Activated T-cell treated with anti-CD3 and anti-CD28 coated beads, Interleukin-2, amount 50 U/mL, for 72 hours (primary cell): ENCODE measurements at regions not wholly inside any gene's neighbourhood (a gene's known extent, or its start where the extent isn't known, plus 50 kb on each side); places are given as distances from the start of the nearest gene placed in this dataset.

Source experiments
- ATAC-seq, 2 donors: fragments of 150-1000 bp; cut with Tn5 transposase; replicated peaks in 1 of 2; 2 replicates each; pipeline ENCODE4 v1.10.0; 2021; ENCODE audit warnings: moderate library complexity in 2 of 2, mild to moderate bottlenecking in 1 of 2
- DNase-seq, 2 donors: peaks; one replicate each; pipeline ENCODE4 v3.0.0; 2021 to 2022; ENCODE audit warnings: mixed read lengths in 1 of 2
- H3K27ac Mint-ChIP-seq: one replicate; pipeline ENCODE4 v1.8.0; 2022; ENCODE audit warnings: mild to moderate bottlenecking, moderate library complexity, mixed read lengths
- H3K27me3 Mint-ChIP-seq: one replicate; pipeline ENCODE4 v1.8.0; 2022; ENCODE audit warnings: low read depth, mixed read lengths
- H3K36me3 Mint-ChIP-seq, 2 donors: one replicate each; pipeline ENCODE4 v1.8.0; 2022; ENCODE audit warnings: mixed read lengths in 2 of 2, mild to moderate bottlenecking in 1 of 2; ENCODE audit not compliant: insufficient read depth in 2 of 2
- H3K4me1 Mint-ChIP-seq: one replicate; pipeline ENCODE4 v1.8.0; 2022; ENCODE audit warnings: low read depth, mixed read lengths
- H3K4me3 Mint-ChIP-seq, 2 donors: one replicate each; pipeline ENCODE4 v1.8.0; 2022; ENCODE audit warnings: mild to moderate bottlenecking in 2 of 2, mixed read lengths in 2 of 2, moderate library complexity in 2 of 2
- H3K9me3 Mint-ChIP-seq, 2 donors: one replicate each; pipeline ENCODE4 v1.8.0; 2022; ENCODE audit warnings: mixed read lengths in 2 of 2

DNA sequence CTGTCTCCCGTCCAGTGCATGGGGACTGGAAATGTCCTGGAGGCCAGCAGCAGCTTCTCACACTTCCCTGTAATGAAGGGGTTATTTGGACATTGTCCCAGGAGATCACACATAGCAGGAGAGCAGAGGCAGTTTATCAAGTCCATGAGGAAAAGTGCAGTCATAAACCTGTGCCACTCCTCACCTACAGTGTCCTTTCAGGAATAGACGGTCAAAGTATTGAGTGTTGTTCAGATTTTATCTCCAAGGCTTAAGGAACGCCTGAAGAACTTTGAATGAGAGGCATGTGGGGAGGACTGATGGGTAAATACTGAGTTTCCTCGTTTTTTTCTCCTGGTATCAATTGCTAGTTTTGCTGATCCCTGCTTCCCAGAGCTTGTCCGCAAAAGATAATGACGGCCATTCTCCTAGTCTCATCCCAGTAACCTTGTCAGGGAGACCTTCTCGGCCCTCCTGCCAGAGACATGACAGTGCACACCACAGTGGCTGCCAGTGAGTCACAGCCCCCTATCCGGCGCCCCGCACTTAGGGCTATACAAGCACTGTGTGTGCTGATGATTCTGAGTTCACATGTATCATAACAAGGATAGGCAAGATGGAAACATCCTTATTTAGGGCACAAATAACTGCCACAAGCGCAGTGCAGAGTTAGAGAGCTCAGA is 495.5 kb upstream of the MGMT start:
- DNase-seq (no peak), ATAC-seq (no peak)
- Mint-ChIP-seq H3K9me3 (no peaks in the 10 kb centered on the region), H3K36me3 (no peaks in the 10 kb centered on the region), H3K4me3 (no peak overlapping the region), H3K4me1 (no peaks in the 10 kb centered on the region), H3K27me3 (peaks cover 13% of the 10 kb centered on the region), H3K27ac (no peak overlapping the region)

DNA sequence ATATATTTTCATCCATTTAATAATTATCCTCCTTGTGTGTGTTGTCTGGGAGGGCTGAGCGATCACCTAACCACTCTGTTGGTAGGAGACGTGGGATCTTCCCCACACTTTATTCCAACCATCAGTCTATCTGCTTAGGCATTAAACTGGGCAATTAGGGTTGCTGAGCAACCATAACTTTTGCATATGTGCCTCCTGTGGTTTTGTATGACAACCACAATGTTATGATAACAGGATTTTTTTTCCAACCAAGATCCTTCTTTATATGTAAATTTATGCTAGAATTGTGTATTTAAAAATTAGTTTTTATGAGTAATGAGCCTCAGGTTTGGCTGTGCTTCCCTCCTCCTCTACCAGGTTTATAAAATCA is 495.0 kb upstream of the MGMT start:
- ATAC-seq (no peak), DNase-seq (no peak)
- H3K9me3 Mint-ChIP-seq: no peaks in the 10 kb centered on the region
- H3K4me3 Mint-ChIP-seq: no peak overlapping the region
- H3K36me3 Mint-ChIP-seq: no peaks in the 10 kb centered on the region
- H3K4me1 Mint-ChIP-seq: no peaks in the 10 kb centered on the region
- peaks cover 13% of the 10 kb centered on the region for H3K27me3 Mint-ChIP-seq
- no peak overlapping the region for H3K27ac Mint-ChIP-seq

DNA sequence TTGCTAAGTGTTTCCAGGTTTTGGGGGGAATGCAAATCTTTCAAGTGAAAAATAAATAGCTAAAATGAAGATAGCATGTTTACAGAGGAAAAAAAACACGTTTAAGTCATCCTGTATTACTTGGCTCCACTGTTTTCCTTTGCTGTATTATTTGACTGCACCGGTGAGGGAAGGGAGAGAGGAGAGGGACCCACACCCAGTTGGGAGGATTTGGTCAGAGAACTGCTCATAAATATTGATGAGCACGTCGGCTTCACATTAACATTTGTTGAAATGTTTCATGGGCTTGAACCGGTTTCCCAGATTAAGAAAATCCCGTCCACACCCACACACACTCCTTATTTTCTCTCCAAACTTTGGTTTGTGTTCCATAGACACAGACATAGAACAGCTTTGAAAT is 493.8 kb upstream of the MGMT start:
- Mint-ChIP-seq H3K27ac (no peak overlapping the region), H3K4me3 (no peak overlapping the region), H3K36me3 (no peaks in the 10 kb centered on the region), H3K4me1 (no peaks in the 10 kb centered on the region), H3K27me3 (peaks cover 13% of the 10 kb centered on the region), H3K9me3 (no peaks in the 10 kb centered on the region)
- no peak for ATAC-seq
- no peak for DNase-seq

DNA sequence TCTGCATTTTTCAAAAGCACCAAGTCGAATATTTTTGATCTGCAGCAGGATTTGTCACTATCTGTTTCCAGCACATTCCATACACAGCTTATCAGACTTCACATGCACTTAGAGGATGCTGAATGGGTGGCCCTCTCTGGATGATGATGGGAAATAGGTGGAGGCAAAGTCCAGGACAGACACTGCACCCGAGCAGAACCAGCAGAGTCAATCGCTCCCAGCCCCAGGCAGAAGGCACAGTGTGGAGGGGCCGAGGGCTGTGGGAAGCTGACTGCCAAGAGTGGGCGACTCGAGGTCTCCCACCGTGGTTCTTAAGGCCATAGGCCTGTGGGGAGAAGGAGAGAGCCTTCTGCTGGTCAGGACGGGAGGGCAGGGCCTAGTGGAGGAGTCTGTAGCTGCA is 490.2 kb upstream of the MGMT start:
- Mint-ChIP-seq H3K36me3 (no peaks in the 10 kb centered on the region), H3K9me3 (no peaks in the 10 kb centered on the region), H3K4me1 (no peaks in the 10 kb centered on the region), H3K27me3 (peaks cover 6% of the 10 kb centered on the region), H3K4me3 (no peak overlapping the region), H3K27ac (no peak overlapping the region)
- no peak for ATAC-seq
- DNase-seq: no peak

DNA sequence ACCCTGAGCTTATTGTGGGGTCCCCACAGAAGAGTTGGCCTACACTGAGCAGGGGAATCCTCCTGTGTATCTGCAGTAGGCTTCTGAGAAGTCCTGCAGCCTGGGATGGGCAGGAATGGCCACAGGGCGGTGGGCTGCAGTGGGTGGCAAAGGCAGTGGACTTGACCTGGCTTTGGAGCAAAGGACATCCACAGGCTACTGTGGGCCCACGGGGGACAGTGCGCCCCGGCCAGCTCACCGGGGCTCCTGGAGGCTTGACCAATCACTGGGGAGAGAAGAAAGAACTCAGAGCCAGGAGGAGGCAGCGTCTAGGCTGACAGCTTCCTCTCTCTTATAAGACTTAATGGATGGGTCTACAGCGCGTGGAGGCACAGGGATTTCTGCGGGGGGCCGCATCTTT is 488.8 kb upstream of the MGMT start:
- no peaks in the 10 kb centered on the region for H3K36me3 Mint-ChIP-seq
- H3K27ac Mint-ChIP-seq: no peak overlapping the region
- H3K9me3 Mint-ChIP-seq: no peaks in the 10 kb centered on the region
- H3K27me3 Mint-ChIP-seq: peaks cover 6% of the 10 kb centered on the region
- no peak overlapping the region for H3K4me3 Mint-ChIP-seq
- no peaks in the 10 kb centered on the region for H3K4me1 Mint-ChIP-seq
- DNase-seq (no peak), ATAC-seq (no peak)

DNA sequence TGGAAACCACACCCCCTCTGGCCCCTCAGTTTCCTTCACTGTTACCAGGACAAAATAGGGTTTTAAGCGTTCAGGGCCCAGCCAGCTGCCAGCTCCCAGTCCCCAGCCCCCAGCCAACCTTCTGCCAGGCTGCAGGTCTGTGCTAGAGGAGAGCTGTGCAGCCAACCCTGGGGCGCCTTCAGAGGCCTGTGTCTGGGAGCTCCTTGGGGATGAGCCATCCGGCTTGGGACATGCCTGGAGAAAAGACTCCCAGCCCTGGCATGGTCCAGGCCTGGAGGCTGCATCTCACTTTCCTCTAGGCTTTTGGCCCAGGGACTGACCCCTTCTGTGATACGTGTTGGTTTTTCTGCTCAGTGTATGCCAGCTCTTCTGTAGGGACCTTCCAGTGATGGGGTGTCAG is 487.6 kb upstream of the MGMT start:
- Mint-ChIP-seq H3K36me3 (no peaks in the 10 kb centered on the region), H3K9me3 (no peaks in the 10 kb centered on the region), H3K4me3 (no peak overlapping the region), H3K27me3 (peaks cover 6% of the 10 kb centered on the region), H3K4me1 (no peaks in the 10 kb centered on the region), H3K27ac (no peak overlapping the region)
- DNase-seq: no peak
- ATAC-seq: no peak

DNA sequence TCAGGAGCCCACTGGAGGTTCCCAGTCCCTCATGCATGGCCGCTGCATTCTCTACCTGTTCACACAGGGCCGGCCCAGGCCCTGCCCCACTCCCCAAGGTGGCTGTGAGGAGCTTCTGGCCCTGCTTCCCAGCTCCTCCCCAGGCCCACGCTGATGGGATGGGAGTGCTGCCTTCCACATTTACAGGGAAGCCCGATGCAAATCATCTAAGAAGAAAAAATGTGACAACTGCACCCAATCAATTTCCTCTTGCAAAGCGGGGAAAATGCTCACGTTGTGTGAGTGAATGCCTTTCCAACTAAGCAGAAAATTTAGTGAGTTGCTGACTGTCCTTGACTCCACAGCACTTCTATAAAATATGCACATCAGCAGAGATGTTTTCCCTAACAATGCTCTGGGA is 485.8 kb upstream of the MGMT start:
- DNase-seq (no peak), ATAC-seq (no peak)
- Mint-ChIP-seq H3K4me3 (no peak overlapping the region), H3K27me3 (no peaks in the 10 kb centered on the region), H3K27ac (no peak overlapping the region), H3K9me3 (no peaks in the 10 kb centered on the region), H3K36me3 (no peaks in the 10 kb centered on the region), H3K4me1 (no peaks in the 10 kb centered on the region)

DNA sequence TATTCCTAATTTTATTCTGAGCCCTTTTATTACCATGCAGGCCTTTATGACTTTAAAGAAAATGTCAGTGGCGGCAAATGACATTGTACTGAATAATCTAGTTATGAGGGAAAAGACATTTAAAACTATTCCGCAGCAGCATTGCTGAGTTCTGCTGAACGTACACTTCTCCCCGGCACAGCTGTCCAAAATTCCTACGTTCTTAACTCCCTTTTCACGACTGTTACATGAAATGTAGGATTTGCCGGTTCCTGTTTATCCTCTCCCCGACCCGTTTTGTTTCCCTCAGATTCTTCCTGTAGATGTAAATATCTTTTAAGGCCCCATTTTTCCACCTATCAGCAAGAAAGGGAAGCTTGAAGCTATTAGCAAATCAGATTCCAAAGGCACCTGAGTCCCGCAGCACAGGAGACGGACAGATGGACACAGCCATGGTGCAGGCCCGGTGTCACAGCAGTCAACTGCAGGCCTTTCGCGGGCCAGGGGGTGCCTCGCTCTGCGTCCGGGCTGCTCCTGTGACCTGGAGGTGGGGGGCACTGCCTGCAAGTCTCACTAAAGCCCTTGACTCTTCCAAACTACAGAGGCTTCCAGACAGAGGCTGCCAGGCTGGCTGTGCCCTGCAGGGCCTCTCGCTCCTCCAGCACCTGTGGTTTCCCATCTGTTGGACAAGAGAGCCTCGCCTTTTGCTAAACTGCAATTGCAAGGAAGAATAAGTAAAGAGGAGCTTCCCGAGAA is 485.0 kb upstream of the MGMT start:
- Mint-ChIP-seq H3K4me3 (no peak overlapping the region), H3K4me1 (no peaks in the 10 kb centered on the region), H3K36me3 (no peaks in the 10 kb centered on the region), H3K9me3 (no peaks in the 10 kb centered on the region), H3K27ac (no peak overlapping the region), H3K27me3 (no peaks in the 10 kb centered on the region)
- DNase-seq (no peak), ATAC-seq (no peak)

DNA sequence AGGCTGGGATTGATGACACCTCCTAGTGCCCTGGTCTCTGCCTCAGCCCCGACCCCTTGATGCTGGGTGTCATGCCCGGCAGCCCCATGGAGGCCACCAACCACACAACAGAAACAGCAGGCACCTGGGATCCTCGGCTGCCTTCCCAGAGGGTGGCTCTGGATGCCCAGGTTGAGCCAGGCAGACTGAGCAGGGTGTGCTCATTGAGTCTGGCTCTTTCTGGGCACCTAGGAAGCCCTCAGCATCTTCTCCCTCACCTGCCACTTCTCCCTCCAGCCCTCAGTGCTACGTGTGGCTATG is 484.5 kb upstream of the MGMT start:
- Mint-ChIP-seq H3K27ac (no peak overlapping the region), H3K36me3 (no peaks in the 10 kb centered on the region), H3K27me3 (no peaks in the 10 kb centered on the region), H3K4me3 (no peak overlapping the region), H3K9me3 (no peaks in the 10 kb centered on the region), H3K4me1 (no peaks in the 10 kb centered on the region)
- no peak for DNase-seq
- ATAC-seq: no peak

DNA sequence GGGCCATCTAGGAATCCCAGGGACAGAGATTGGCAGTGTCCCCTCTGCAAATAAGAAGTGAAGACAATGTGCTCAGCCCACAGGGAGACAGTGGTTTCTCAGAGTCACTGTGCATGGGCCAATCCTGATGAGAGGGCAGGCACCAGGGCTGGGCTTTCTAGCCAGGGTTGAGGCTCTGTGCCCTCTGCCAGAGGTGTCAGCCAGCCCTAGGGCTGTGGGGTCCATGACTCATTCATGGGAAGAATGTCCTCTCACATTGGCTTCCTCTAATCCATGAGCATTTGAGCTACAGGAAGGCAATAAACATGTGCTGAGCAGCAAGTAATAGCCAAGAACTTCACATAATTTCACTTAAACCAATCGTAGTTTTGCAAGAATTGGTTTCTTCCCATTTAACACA is 482.0 kb upstream of the MGMT start:
- H3K9me3 Mint-ChIP-seq: no peaks in the 10 kb centered on the region
- no peaks in the 10 kb centered on the region for H3K27me3 Mint-ChIP-seq
- H3K4me3 Mint-ChIP-seq: no peak overlapping the region
- no peaks in the 10 kb centered on the region for H3K36me3 Mint-ChIP-seq
- no peak for ATAC-seq
- no peak for DNase-seq
- no peaks in the 10 kb centered on the region for H3K4me1 Mint-ChIP-seq
- no peak overlapping the region for H3K27ac Mint-ChIP-seq

DNA sequence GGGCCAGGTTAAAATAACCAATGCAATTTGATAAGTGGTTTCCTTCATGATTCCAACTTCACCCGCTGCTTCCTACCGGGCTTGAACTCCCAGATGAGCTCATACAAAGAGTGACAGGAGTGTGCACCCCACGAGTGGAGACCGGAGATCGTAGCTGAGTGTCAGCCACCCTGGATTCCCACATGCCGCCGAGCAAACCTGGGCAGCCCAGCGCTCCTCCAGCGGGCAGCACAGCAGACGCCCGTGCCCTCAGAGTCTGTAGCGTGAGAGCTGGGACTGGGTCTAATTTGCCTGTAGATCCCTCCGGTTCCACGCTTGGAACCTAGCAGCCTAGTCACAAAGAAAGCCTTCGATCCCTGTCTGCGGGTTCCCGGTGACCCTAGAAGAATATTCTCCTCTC is 476.1 kb upstream of the MGMT start:
- H3K9me3 Mint-ChIP-seq: no peaks in the 10 kb centered on the region
- H3K4me3 Mint-ChIP-seq: no peak overlapping the region
- no peaks in the 10 kb centered on the region for H3K27me3 Mint-ChIP-seq
- H3K36me3 Mint-ChIP-seq: no peaks in the 10 kb centered on the region
- no peak overlapping the region for H3K27ac Mint-ChIP-seq
- ATAC-seq: no peak
- no peaks in the 10 kb centered on the region for H3K4me1 Mint-ChIP-seq
- no peak for DNase-seq

DNA sequence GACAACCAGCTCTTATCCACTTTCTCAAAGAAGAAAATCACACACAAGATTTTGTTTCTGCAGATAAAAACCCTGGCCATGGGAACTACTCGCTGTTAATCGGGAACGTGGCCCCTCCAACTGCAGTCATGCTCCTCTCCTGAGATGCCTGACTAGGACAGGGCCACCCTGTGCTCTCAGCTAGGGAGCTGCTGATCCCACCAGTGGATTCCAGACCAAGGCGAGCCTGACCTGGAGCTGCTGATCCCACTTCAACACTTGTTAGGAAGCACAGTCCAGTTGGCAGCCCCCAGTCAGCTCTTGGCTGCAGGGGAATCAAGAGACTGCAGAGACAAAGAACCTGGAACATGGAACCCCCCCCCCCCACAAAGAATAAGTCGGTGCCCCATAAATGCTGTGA is 474.3 kb upstream of the MGMT start:
- H3K27me3 Mint-ChIP-seq: no peaks in the 10 kb centered on the region

DNA sequence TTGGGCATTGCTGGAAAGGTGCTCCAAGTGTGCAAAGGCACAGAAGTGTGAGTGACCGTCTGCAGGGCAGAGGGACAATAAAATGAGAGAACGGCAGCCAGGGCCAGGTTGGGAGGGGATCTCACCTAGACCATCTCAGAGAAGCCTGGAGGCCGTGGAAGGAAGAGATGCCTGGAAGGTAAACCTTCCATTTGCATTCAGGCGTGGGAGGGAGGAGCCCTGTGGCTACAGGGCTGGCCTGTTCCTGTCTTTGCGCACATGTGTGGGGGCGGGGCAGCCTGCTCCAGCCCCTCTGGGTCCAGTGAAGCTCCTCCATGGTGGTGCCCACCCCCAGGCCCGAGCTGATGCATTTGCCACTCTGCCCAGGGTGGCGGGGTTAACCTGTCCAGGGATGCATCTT is 473.6 kb upstream of the MGMT start:
- H3K36me3 Mint-ChIP-seq: no peaks in the 10 kb centered on the region
- no peaks in the 10 kb centered on the region for H3K9me3 Mint-ChIP-seq
- no peak for ATAC-seq

More for the DNA sequence above, 474.3 kb upstream of the MGMT start:
- DNase-seq (no peak), ATAC-seq (no peak)
- H3K4me3 Mint-ChIP-seq: no peak overlapping the region
- H3K4me1 Mint-ChIP-seq: no peaks in the 10 kb centered on the region
- no peaks in the 10 kb centered on the region for H3K36me3 Mint-ChIP-seq
- H3K9me3 Mint-ChIP-seq: no peaks in the 10 kb centered on the region
- no peak overlapping the region for H3K27ac Mint-ChIP-seq

DNA sequence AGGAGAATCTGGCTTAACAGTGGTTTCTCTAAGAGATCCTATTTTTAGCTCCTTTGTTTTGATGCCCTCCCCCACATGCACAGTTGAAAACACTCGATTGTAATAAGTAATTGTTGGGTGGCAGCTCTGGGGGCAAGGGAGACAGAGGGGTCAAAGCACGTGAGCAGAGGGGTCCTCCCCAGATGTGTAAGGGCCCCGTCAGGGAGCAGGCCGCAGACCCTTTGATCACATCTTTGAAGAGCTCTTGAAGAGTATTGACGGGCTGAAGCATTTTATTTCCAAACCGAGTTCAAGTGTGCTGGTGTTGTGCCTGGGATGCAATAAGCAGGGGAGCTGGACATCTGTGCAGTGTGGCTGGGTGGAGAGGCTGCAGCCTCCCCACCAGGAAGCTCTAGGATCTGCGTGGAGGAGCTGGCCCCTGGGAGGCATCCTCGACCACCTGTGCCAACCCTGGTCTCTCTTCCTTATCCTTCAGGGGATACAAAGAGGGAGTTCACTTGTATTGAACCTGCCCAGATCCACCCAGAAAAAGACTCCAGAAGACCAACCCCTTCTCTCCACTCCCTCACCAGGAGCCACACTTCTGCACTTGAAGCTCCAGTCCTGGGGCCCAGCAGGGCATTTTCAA is 473.0 kb upstream of the MGMT start:
- Mint-ChIP-seq H3K4me3 (no peak overlapping the region), H3K27ac (no peak overlapping the region), H3K36me3 (no peaks in the 10 kb centered on the region), H3K27me3 (no peaks in the 10 kb centered on the region), H3K9me3 (no peaks in the 10 kb centered on the region), H3K4me1 (no peaks in the 10 kb centered on the region)
- ATAC-seq (no peak), DNase-seq (no peak)

More for the DNA sequence above, 473.6 kb upstream of the MGMT start:
- Mint-ChIP-seq H3K27me3 (no peaks in the 10 kb centered on the region), H3K27ac (no peak overlapping the region), H3K4me3 (no peak overlapping the region), H3K4me1 (no peaks in the 10 kb centered on the region)
- DNase-seq: no peak
